Effector memory CD4-positive, alpha-beta T cell (primary cell): ENCODE measurements at regions not wholly inside any gene's neighbourhood (a gene's known extent, or its start where the extent isn't known, plus 50 kb on each side); places are given as distances from the start of the nearest gene placed in this dataset.
"Not testable (repeated sequence)": the region's sequence is repeated elsewhere in the genome, so short reads cannot be mapped to it uniquely, and the experiment has no call there.

ENCODE experiments used
- DNase-seq, 3 donors: peaks; one replicate each; pipeline ENCODE4 v3.0.0-alpha.2; 2020
- H3K27ac ChIP-seq: 2 replicates; pipeline ENCODE4 v1.7.0; 2013; ENCODE audit warnings: mild to moderate bottlenecking, low read length, moderate library complexity; ENCODE audit not compliant: insufficient read depth, poor library complexity, severe bottlenecking
- H3K27me3 ChIP-seq: replicated peaks from 2 replicates; pipeline ENCODE4 v1.7.0; 2013; ENCODE audit warnings: mild to moderate bottlenecking, low read length; ENCODE audit not compliant: insufficient read depth, control insufficient read depth, poor library complexity, severe bottlenecking
- H3K36me3 ChIP-seq: 2 replicates; pipeline ENCODE4 v1.7.0; 2013; ENCODE audit warnings: mild to moderate bottlenecking, low read length, moderate library complexity; ENCODE audit not compliant: control insufficient read depth, insufficient read depth
- H3K4me1 ChIP-seq: 2 replicates; pipeline ENCODE4 v1.7.0; 2013; ENCODE audit warnings: low read length, mild to moderate bottlenecking; ENCODE audit not compliant: control insufficient read depth, insufficient read depth, poor library complexity, severe bottlenecking
- H3K4me3 ChIP-seq: 2 replicates; pipeline ENCODE4 v1.7.0; 2013; ENCODE audit warnings: low read length, low read depth, mild to moderate bottlenecking; ENCODE audit not compliant: insufficient read depth, poor library complexity, severe bottlenecking
- H3K9me3 ChIP-seq: 2 replicates; pipeline ENCODE4 v1.7.0; 2013; ENCODE audit warnings: mild to moderate bottlenecking, low read length, moderate library complexity; ENCODE audit not compliant: control insufficient read depth

GRCh38 chr5:21274361-21274760 lies 1286.4 kb upstream of the CDH18 start:
- H3K27ac ChIP-seq, H3K4me3 ChIP-seq, H3K27me3 ChIP-seq, H3K4me1 ChIP-seq, DNase-seq, H3K9me3 ChIP-seq, H3K36me3 ChIP-seq: not testable (repeated sequence)

GRCh38 chr5:21263361-21263760 lies 1275.4 kb upstream of the CDH18 start:
- Histone ChIP-seq H3K27me3 (no peaks in the 10 kb centered on the region), H3K9me3 (no peaks in the 10 kb centered on the region), H3K27ac (no peak overlapping the region), H3K36me3 (no peaks in the 10 kb centered on the region), H3K4me1 (no peaks in the 10 kb centered on the region), H3K4me3 (no peak overlapping the region)
- DNase-seq, result no peak

DNA sequence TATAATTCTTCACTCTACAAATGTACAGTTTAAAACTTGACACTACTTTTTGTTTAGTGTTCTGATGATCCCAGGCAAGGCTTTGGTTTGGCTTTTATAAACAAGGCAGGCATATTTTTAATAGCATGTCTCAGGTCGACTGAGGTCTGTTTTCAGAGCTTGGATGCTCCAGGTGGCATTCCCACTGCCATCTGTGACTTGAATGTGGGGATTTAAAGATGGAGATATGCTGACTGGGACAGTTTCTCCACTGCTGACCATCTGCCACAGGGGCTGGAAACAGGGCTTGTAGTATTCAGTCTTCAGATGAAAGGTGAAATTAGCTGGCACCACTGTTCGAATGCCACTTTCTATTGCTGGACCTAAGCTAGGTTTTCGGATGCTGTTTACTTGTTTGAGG lies 1266.2 kb upstream of the CDH18 start:
- Histone ChIP-seq H3K9me3 (no peaks in the 10 kb centered on the region), H3K27ac (no peak overlapping the region), H3K36me3 (no peaks in the 10 kb centered on the region), H3K27me3 (no peaks in the 10 kb centered on the region), H3K4me3 (no peak overlapping the region), H3K4me1 (no peaks in the 10 kb centered on the region)
- DNase-seq, result no peak

- Histone ChIP-seq H3K4me3 (no peak overlapping the region), H3K4me1 (no peaks in the 10 kb centered on the region), H3K36me3 (no peaks in the 10 kb centered on the region), H3K9me3 (no peaks in the 10 kb centered on the region), H3K27ac (no peak overlapping the region), H3K27me3 (no peaks in the 10 kb centered on the region)
- DNase-seq, result no peak
These were observed 1257.0 kb upstream of the CDH18 start for GRCh38 chr5:21244982-21245381.

DNA sequence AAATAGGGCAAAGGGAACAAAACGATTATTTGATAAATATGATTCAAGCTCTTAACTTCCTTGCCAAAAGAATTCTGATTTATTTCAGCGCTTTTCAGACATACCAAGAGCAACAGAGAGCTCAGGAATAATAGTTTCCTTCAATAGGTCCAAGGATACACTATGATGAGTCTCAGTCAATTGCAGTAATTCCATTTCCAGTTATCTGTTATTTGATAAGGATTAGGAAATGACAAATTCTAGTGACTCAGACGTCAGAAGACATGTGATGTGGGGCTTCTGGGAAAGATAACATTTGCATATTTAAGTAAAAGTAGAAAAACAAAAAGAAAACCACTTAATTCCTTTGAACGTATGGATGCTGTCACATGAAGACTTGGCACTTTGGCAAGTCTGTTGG lies 1250.8 kb upstream of the CDH18 start:
- H3K4me3 ChIP-seq, result no peak overlapping the region
- H3K27ac ChIP-seq, result no peak overlapping the region
- no peaks in the 10 kb centered on the region for H3K4me1 ChIP-seq
- no peaks in the 10 kb centered on the region for H3K9me3 ChIP-seq
- DNase-seq, result no peak
- no peaks in the 10 kb centered on the region for H3K36me3 ChIP-seq
- H3K27me3 ChIP-seq, result no peaks in the 10 kb centered on the region

GRCh38 chr5:21237461-21237860 lies 1249.5 kb upstream of the CDH18 start:
- Histone ChIP-seq H3K27me3 (no peaks in the 10 kb centered on the region), H3K4me3 (no peak overlapping the region), H3K9me3 (no peaks in the 10 kb centered on the region), H3K4me1 (no peaks in the 10 kb centered on the region), H3K36me3 (no peaks in the 10 kb centered on the region), H3K27ac (no peak overlapping the region)
- DNase-seq, result no peak

- no peak overlapping the region for H3K4me3 ChIP-seq
- H3K36me3 ChIP-seq, result no peaks in the 10 kb centered on the region
- no peak overlapping the region for H3K27ac ChIP-seq
- no peak for DNase-seq
- no peaks in the 10 kb centered on the region for H3K27me3 ChIP-seq
- no peaks in the 10 kb centered on the region for H3K9me3 ChIP-seq
- no peaks in the 10 kb centered on the region for H3K4me1 ChIP-seq
These were observed 1249.0 kb upstream of the CDH18 start for GRCh38 chr5:21236971-21237427.

DNA sequence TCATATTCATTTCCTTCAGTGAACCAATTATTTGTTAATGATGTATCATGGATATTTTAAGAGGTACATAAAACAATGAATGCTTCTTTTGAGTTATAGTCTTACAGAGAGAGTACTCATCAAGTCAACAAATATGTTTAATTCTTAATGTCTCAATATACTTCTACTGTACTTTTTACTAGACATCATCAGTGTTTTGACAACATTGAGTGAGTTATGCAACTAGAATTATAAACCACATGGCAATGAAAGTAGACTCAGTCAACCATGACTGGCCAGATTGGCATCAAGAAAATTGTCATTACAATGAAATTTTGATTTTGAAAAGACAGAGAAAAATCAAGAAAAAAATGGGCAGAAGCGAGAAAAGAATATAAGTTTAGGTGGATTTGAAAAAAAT lies 1248.1 kb upstream of the CDH18 start:
- Histone ChIP-seq H3K4me1 (no peaks in the 10 kb centered on the region), H3K9me3 (no peaks in the 10 kb centered on the region), H3K27ac (no peak overlapping the region), H3K36me3 (no peaks in the 10 kb centered on the region), H3K4me3 (no peak overlapping the region), H3K27me3 (no peaks in the 10 kb centered on the region)
- no peak for DNase-seq

- H3K4me3 ChIP-seq, result no peak overlapping the region
- H3K36me3 ChIP-seq, result no peaks in the 10 kb centered on the region
- no peak overlapping the region for H3K27ac ChIP-seq
- no peak for DNase-seq
- no peaks in the 10 kb centered on the region for H3K27me3 ChIP-seq
- H3K9me3 ChIP-seq, result no peaks in the 10 kb centered on the region
- no peaks in the 10 kb centered on the region for H3K4me1 ChIP-seq
These were observed 1237.4 kb upstream of the CDH18 start for GRCh38 chr5:21225223-21226064.

- H3K27me3 ChIP-seq, result no peaks in the 10 kb centered on the region
- no peak overlapping the region for H3K27ac ChIP-seq
- H3K9me3 ChIP-seq, result no peaks in the 10 kb centered on the region
- no peaks in the 10 kb centered on the region for H3K4me1 ChIP-seq
- H3K36me3 ChIP-seq, result no peaks in the 10 kb centered on the region
- DNase-seq, result no peak
- no peak overlapping the region for H3K4me3 ChIP-seq
These were observed 1233.6 kb upstream of the CDH18 start for GRCh38 chr5:21221616-21222015.
